Activated T-cell treated with anti-CD3 and anti-CD28 coated beads, Interleukin-2, amount 50 U/mL, for 72 hours (primary cell): ENCODE measurements at regions not wholly inside any gene's neighbourhood (a gene's known extent, or its start where the extent isn't known, plus 50 kb on each side); places are given as distances from the start of the nearest gene placed in this dataset.

Experiments used
- ATAC-seq, 2 donors: fragments of 150-1000 bp; cut with Tn5 transposase; replicated peaks in 1 of 2; 2 replicates each; pipeline ENCODE4 v1.10.0; 2021; ENCODE audit warnings: moderate library complexity in 2 of 2, mild to moderate bottlenecking in 1 of 2
- DNase-seq, 2 donors: peaks; one replicate each; pipeline ENCODE4 v3.0.0; 2021 to 2022; ENCODE audit warnings: mixed read lengths in 1 of 2
- H3K27ac Mint-ChIP-seq: one replicate; pipeline ENCODE4 v1.8.0; 2022; ENCODE audit warnings: mild to moderate bottlenecking, moderate library complexity, mixed read lengths
- H3K27me3 Mint-ChIP-seq: one replicate; pipeline ENCODE4 v1.8.0; 2022; ENCODE audit warnings: low read depth, mixed read lengths
- H3K36me3 Mint-ChIP-seq, 2 donors: one replicate each; pipeline ENCODE4 v1.8.0; 2022; ENCODE audit warnings: mixed read lengths in 2 of 2, mild to moderate bottlenecking in 1 of 2; ENCODE audit not compliant: insufficient read depth in 2 of 2
- H3K4me1 Mint-ChIP-seq: one replicate; pipeline ENCODE4 v1.8.0; 2022; ENCODE audit warnings: low read depth, mixed read lengths
- H3K4me3 Mint-ChIP-seq, 2 donors: one replicate each; pipeline ENCODE4 v1.8.0; 2022; ENCODE audit warnings: mild to moderate bottlenecking in 2 of 2, mixed read lengths in 2 of 2, moderate library complexity in 2 of 2
- H3K9me3 Mint-ChIP-seq, 2 donors: one replicate each; pipeline ENCODE4 v1.8.0; 2022; ENCODE audit warnings: mixed read lengths in 2 of 2

- no peaks in the 10 kb centered on the region for H3K4me1 Mint-ChIP-seq
- H3K36me3 Mint-ChIP-seq = no peaks in the 10 kb centered on the region
- no peak overlapping the region for H3K27ac Mint-ChIP-seq
- H3K9me3 Mint-ChIP-seq = no peaks in the 10 kb centered on the region
- no peaks in the 10 kb centered on the region for H3K27me3 Mint-ChIP-seq
- H3K4me3 Mint-ChIP-seq = no peak overlapping the region
- DNase-seq (no peak), ATAC-seq (no peak)
Measured at GRCh38 chrX:8913655-8914409, 112.6 kb upstream of the FAM9A start.

- DNase-seq (no peak), ATAC-seq (no peak)
- Mint-ChIP-seq H3K36me3 (no peaks in the 10 kb centered on the region), H3K27me3 (peaks cover 18% of the 10 kb centered on the region), H3K27ac (no peak overlapping the region), H3K4me1 (no peaks in the 10 kb centered on the region), H3K9me3 (no peaks in the 10 kb centered on the region), H3K4me3 (no peak overlapping the region)
Measured at GRCh38 chrX:8907688-8908087, 106.5 kb upstream of the FAM9A start.

- Mint-ChIP-seq H3K9me3 (no peaks in the 10 kb centered on the region), H3K27me3 (peaks cover 22% of the 10 kb centered on the region), H3K36me3 (no peaks in the 10 kb centered on the region), H3K4me1 (no peaks in the 10 kb centered on the region), H3K27ac (no peak overlapping the region), H3K4me3 (no peak overlapping the region)
- ATAC-seq (no peak), DNase-seq (no peak)
Measured at GRCh38 chrX:8906299-8906938, 105.2 kb upstream of the FAM9A start.

GRCh38 chrX:8897259-8897658, 96.1 kb upstream of the FAM9A start:
- Mint-ChIP-seq H3K36me3 (no peaks in the 10 kb centered on the region), H3K4me3 (no peak overlapping the region), H3K27ac (no peak overlapping the region)

GRCh38 chrX:8890794-8891193, 89.6 kb upstream of the FAM9A start:
- DNase-seq = no peak
- no peak overlapping the region for H3K27ac Mint-ChIP-seq
- no peaks in the 10 kb centered on the region for H3K4me1 Mint-ChIP-seq

More at GRCh38 chrX:8897259-8897658, 96.1 kb upstream of the FAM9A start:
- no peak for DNase-seq
- no peaks in the 10 kb centered on the region for H3K4me1 Mint-ChIP-seq
- peaks cover 0 to 2% of the 10 kb centered on the region in 2 donors for H3K9me3 Mint-ChIP-seq
- ATAC-seq = no peak
- H3K27me3 Mint-ChIP-seq = peaks cover 13% of the 10 kb centered on the region

GRCh38 chrX:8887004-8887403, 85.8 kb upstream of the FAM9A start:
- peaks cover 14% of the 10 kb centered on the region for H3K27me3 Mint-ChIP-seq
- H3K36me3 Mint-ChIP-seq = peaks cover 1 to 4% of the 10 kb centered on the region in 2 donors

More at GRCh38 chrX:8890794-8891193, 89.6 kb upstream of the FAM9A start:
- Mint-ChIP-seq H3K9me3 (peaks cover 2 to 3% of the 10 kb centered on the region in 2 donors), H3K36me3 (peaks cover 0 to 4% of the 10 kb centered on the region in 2 donors), H3K4me3 (no peak overlapping the region), H3K27me3 (peaks cover 13% of the 10 kb centered on the region)
- no peak for ATAC-seq

GRCh38 chrX:8879750-8880149, 78.6 kb upstream of the FAM9A start:
- H3K27ac Mint-ChIP-seq = no peak overlapping the region
- peak; percentile 9 to 14 for DNase-seq
- H3K9me3 Mint-ChIP-seq = no peaks in the 10 kb centered on the region
- no peaks in the 10 kb centered on the region for H3K36me3 Mint-ChIP-seq
- no peak for ATAC-seq
- no peak overlapping the region for H3K4me3 Mint-ChIP-seq
- no peaks in the 10 kb centered on the region for H3K27me3 Mint-ChIP-seq
- no peaks in the 10 kb centered on the region for H3K4me1 Mint-ChIP-seq

More at GRCh38 chrX:8887004-8887403, 85.8 kb upstream of the FAM9A start:
- no peaks in the 10 kb centered on the region for H3K4me1 Mint-ChIP-seq
- no peak overlapping the region for H3K4me3 Mint-ChIP-seq
- DNase-seq (no peak), ATAC-seq (no peak)
- H3K9me3 Mint-ChIP-seq = peaks cover 0 to 3% of the 10 kb centered on the region in 2 donors
- H3K27ac Mint-ChIP-seq = no peak overlapping the region

- DNase-seq (no peak), ATAC-seq (no peak)
- Mint-ChIP-seq H3K27me3 (peaks cover 18% of the 10 kb centered on the region), H3K36me3 (no peaks in the 10 kb centered on the region), H3K27ac (no peak overlapping the region), H3K4me1 (no peaks in the 10 kb centered on the region), H3K9me3 (no peaks in the 10 kb centered on the region), H3K4me3 (no peak overlapping the region)
Measured at GRCh38 chrX:8873956-8874355, 72.8 kb upstream of the FAM9A start.

- no peak for ATAC-seq
- no peaks in the 10 kb centered on the region for H3K4me1 Mint-ChIP-seq
- H3K9me3 Mint-ChIP-seq = no peaks in the 10 kb centered on the region
- no peak overlapping the region for H3K4me3 Mint-ChIP-seq
- H3K27ac Mint-ChIP-seq = no peak overlapping the region
- H3K27me3 Mint-ChIP-seq = peaks cover 24% of the 10 kb centered on the region
- H3K36me3 Mint-ChIP-seq = no peaks in the 10 kb centered on the region
- no peak for DNase-seq
Measured at GRCh38 chrX:8873102-8873501, 71.9 kb upstream of the FAM9A start.

GRCh38 chrX:8870411-8870810, 69.2 kb upstream of the FAM9A start:
- no peak overlapping the region for H3K27ac Mint-ChIP-seq
- DNase-seq (no peak), ATAC-seq (no peak)
- H3K4me3 Mint-ChIP-seq = no peak overlapping the region
- no peaks in the 10 kb centered on the region for H3K9me3 Mint-ChIP-seq
- H3K27me3 Mint-ChIP-seq = peaks cover 30% of the 10 kb centered on the region
- no peaks in the 10 kb centered on the region for H3K4me1 Mint-ChIP-seq
- H3K36me3 Mint-ChIP-seq = no peaks in the 10 kb centered on the region

GRCh38 chrX:8869812-8870211, 68.6 kb upstream of the FAM9A start:
- no peaks in the 10 kb centered on the region for H3K9me3 Mint-ChIP-seq
- H3K4me3 Mint-ChIP-seq = no peak overlapping the region
- H3K36me3 Mint-ChIP-seq = no peaks in the 10 kb centered on the region
- H3K27ac Mint-ChIP-seq = no peak overlapping the region
- DNase-seq = no peak
- H3K27me3 Mint-ChIP-seq = peaks cover 30% of the 10 kb centered on the region
- no peaks in the 10 kb centered on the region for H3K4me1 Mint-ChIP-seq
- ATAC-seq = no peak

- Mint-ChIP-seq H3K4me3 (no peak overlapping the region), H3K4me1 (no peaks in the 10 kb centered on the region), H3K27me3 (peaks cover 30% of the 10 kb centered on the region), H3K36me3 (no peaks in the 10 kb centered on the region), H3K9me3 (no peaks in the 10 kb centered on the region), H3K27ac (no peak overlapping the region)
- no peak for DNase-seq
- no peak for ATAC-seq
Measured at GRCh38 chrX:8868906-8869305, 67.7 kb upstream of the FAM9A start.

GRCh38 chrX:8868070-8868773, 67.0 kb upstream of the FAM9A start:
- Mint-ChIP-seq H3K27me3 (peaks cover 35% of the 10 kb centered on the region), H3K9me3 (no peaks in the 10 kb centered on the region), H3K27ac (no peak overlapping the region), H3K4me3 (no peak overlapping the region), H3K36me3 (no peaks in the 10 kb centered on the region), H3K4me1 (no peaks in the 10 kb centered on the region)
- DNase-seq = no peak
- no peak for ATAC-seq
